Endothelial cell of umbilical vein (primary cell): ENCODE measurements at regions not wholly inside any gene's neighbourhood (a gene's known extent, or its start where the extent isn't known, plus 50 kb on each side); places are given as distances from the start of the nearest gene placed in this dataset.

Experiments used
- BruUV-seq: library from RNA; stranded (reverse); fragments of 400-500 nt; replicated peaks from 2 replicates; lab custom pipeline; 2021; lab: Mats Ljungman, UMichigan
- CTCF ChIA-PET: fragments of 300-600, 350-600 bp; sonication (Branson Sonifier 250); formaldehyde crosslinking; loops from one replicate; lab custom pipeline; 2021; ENCODE audit warnings: antibody characterized with exemption, inconsistent platforms; lab: Charles Lee
- POLR2A ChIA-PET: fragments of 300-600, 350-600 bp; sonication (Branson Sonifier 250); formaldehyde crosslinking; loops from one replicate; lab custom pipeline; 2021; ENCODE audit warnings: antibody characterized with exemption, inconsistent platforms; lab: Charles Lee
- DNase-seq: peaks from one replicate; pipeline ENCODE4 v3.0.0-alpha.2; 2011; ENCODE audit warnings: low read depth, low spot score
- FAIRE-seq: peaks from 2 replicates; lab custom pipeline; 2011; peaks lifted over from hg19 to GRCh38; lab: Jason Lieb, UNC
- H2AFZ ChIP-seq: 2 replicates; pipeline ENCODE4 v1.6.0; 2012; ENCODE audit warnings: low read depth, low read length, control low read depth, inconsistent platforms
- H3K27ac ChIP-seq: 2 replicates; pipeline ENCODE4 v1.5.1; 2011; ENCODE audit warnings: low read depth, mild to moderate bottlenecking, control low read depth, low read length, moderate library complexity; ENCODE audit not compliant: insufficient read depth
- H3K27me3 ChIP-seq, 2 experiments: 2 replicates each; pipeline versions ENCODE4 v1.6.0 to v1.6.1; 2011; ENCODE audit warnings: low read length in 2 of 2, mixed read lengths in 1 of 2; ENCODE audit not compliant: control insufficient read depth in 2 of 2, insufficient read depth in 2 of 2
- H3K36me3 ChIP-seq, 2 experiments: 2 replicates in 1 of 2; 3 replicates in 1 of 2; pipeline ENCODE4 v1.5.1; 2011; ENCODE audit warnings: low read length in 2 of 2, mild to moderate bottlenecking in 1 of 2, moderate library complexity in 1 of 2; ENCODE audit not compliant: control insufficient read depth in 2 of 2, insufficient read depth in 2 of 2; ENCODE audit errors: extremely low read depth in 1 of 2
- H3K4me1 ChIP-seq: 3 replicates; pipeline ENCODE4 v1.5.1; 2011; ENCODE audit warnings: mild to moderate bottlenecking, low read length; ENCODE audit not compliant: control insufficient read depth, insufficient read depth; ENCODE audit errors: extremely low read depth
- H3K4me2 ChIP-seq: 2 replicates; pipeline ENCODE4 v1.6.1; 2011; ENCODE audit warnings: low read length, control low read depth, mixed read lengths; ENCODE audit not compliant: insufficient read depth
- H3K4me3 ChIP-seq, 3 experiments: fragments of 200-600 bp in 1 of 3; sonication (generic), shearing (Covaris generic) in 1 of 3; replicated peaks in 1 of 3; 2 replicates each; pipeline ENCODE4 v1.5.1; 2011 to 2016; ENCODE audit warnings: control low read depth in 3 of 3, low read length in 3 of 3, mild to moderate bottlenecking in 2 of 3, inconsistent platforms in 1 of 3, low read depth in 1 of 3, moderate library complexity in 1 of 3; ENCODE audit not compliant: insufficient read depth in 1 of 3
- H3K79me2 ChIP-seq: 2 replicates; pipeline ENCODE4 v1.6.0; 2012; ENCODE audit warnings: low read length, inconsistent platforms; ENCODE audit not compliant: control insufficient read depth, insufficient read depth
- H3K9ac ChIP-seq: replicated peaks from 2 replicates; pipeline ENCODE3; 2011; ENCODE audit warnings: low read length, control low read depth; ENCODE audit not compliant: insufficient read depth; ENCODE audit errors: extremely low read depth
- H3K9me1 ChIP-seq: replicated peaks from 3 replicates; pipeline ENCODE4 v1.6.0; 2011; ENCODE audit warnings: mild to moderate bottlenecking, low read length; ENCODE audit not compliant: control insufficient read depth, insufficient read depth; ENCODE audit errors: extremely low read depth
- H3K9me3 ChIP-seq: replicated peaks from 2 replicates; pipeline ENCODE4 v1.5.1; 2012; ENCODE audit warnings: low read length, inconsistent platforms; ENCODE audit not compliant: control insufficient read depth, insufficient read depth
- H4K20me1 ChIP-seq: replicated peaks from 2 replicates; pipeline ENCODE3; 2011; ENCODE audit warnings: mild to moderate bottlenecking, low read length; ENCODE audit not compliant: control insufficient read depth, insufficient read depth; ENCODE audit errors: extremely low read depth
- EZH2 ChIP-seq: IDR thresholded peaks from 2 replicates; pipeline ENCODE4 v1.6.1; 2012; ENCODE audit warnings: borderline replicate concordance, low read depth, mild to moderate bottlenecking, moderate library complexity, low read length, inconsistent platforms; ENCODE audit not compliant: severe bottlenecking
- FOS ChIP-seq: IDR thresholded peaks from 2 replicates; pipeline ENCODE4 v1.6.1; 2011; ENCODE audit warnings: mild to moderate bottlenecking, low read length, moderate library complexity, borderline replicate concordance; ENCODE audit not compliant: insufficient read depth
- GATA2 ChIP-seq: IDR thresholded peaks from 2 replicates; pipeline ENCODE4 v1.7.0; 2011; ENCODE audit warnings: low read depth, mild to moderate bottlenecking, moderate library complexity, mixed read lengths, low read length; ENCODE audit not compliant: insufficient read length, insufficient read depth
- JUN ChIP-seq: IDR thresholded peaks from 2 replicates; pipeline ENCODE4 v1.6.1; 2011; ENCODE audit warnings: borderline replicate concordance, low read depth; ENCODE audit not compliant: insufficient read length, insufficient read depth
- MYC ChIP-seq: IDR thresholded peaks from one replicate; pipeline ENCODE4 v1.6.1; 2011; ENCODE audit warnings: mild to moderate bottlenecking, low read depth, low read length
- POLR2A ChIP-seq: IDR thresholded peaks from 2 replicates; pipeline ENCODE4 v1.6.1; 2012; ENCODE audit warnings: low read depth, mild to moderate bottlenecking, control low read depth, low read length
- dilution Hi-C: fragments of 300-500 bp; cut with MboI; formaldehyde crosslinking; loops from one replicate; pipeline ENCODE4 v1.15.0; 2019; ENCODE audit warnings: low sequenced_read_pairs; ENCODE audit not compliant: extremely low pct_ligation_motif_present
- intact Hi-C: fragments of 100-400 bp; cut with micrococcal nuclease; formaldehyde crosslinking; loops from one replicate; pipeline ENCODE4 v1.10.0; 2022
- TF ChIP-seq, protein P1 (sequence below), 2 donors: IDR thresholded peaks; 1 replicate in 1 of 2; 2 replicates in 1 of 2; pipeline ENCODE4 v1.5.1; 2011; ENCODE audit warnings: low read length in 2 of 2, mild to moderate bottlenecking in 2 of 2, moderate library complexity in 2 of 2, control low read depth in 1 of 2, inconsistent platforms in 1 of 2, low read depth in 1 of 2; ENCODE audit not compliant: insufficient read depth in 1 of 2; ENCODE audit errors: extremely low read depth in 1 of 2
- TF ChIP-seq, protein P2 (sequence below): IDR thresholded peaks from 2 replicates; pipeline ENCODE4 v1.6.1; 2011; ENCODE audit not compliant: insufficient read depth, insufficient read length

DNA sequence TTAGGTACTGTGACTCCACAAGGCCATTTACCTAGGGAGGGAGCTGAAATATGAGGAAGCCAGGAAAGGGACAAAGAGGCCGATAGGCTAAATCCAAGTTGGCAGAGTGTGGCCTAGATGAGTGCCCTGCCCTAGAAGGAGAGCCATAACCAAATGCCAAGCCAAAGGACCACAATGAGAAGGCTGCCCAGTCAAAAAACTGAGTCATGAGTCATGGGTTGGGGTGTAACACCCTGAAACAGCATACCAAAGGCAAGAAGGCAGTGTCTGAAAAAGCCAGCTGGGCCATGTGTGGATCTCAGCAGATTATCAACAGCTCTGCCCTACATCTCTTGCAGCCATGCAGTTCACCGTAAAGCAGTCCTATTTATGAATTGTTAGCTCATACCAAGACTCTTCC, 171.7 kb downstream of the PHLDA1 start:
- H3K4me3 ChIP-seq: no peak overlapping the region
- ChIA-PET POLR2A (no interaction called here), CTCF (interaction anchor here (0.5 to 1.0 kb wide), 3 partner anchors 7 to 75 kb away, joined by 3 read pairs; no protein-coding TSS in a partner anchor)
- no TSS peak for BruUV-seq
- dilution Hi-C loops (no loop called here), intact Hi-C loops (loop anchor here (5.0 kb wide), 1 partner anchor 298 kb away; no protein-coding TSS in a partner anchor)
- TF ChIP-seq MYC: no peak
- no peak for TF ChIP-seq FOS
- TF ChIP-seq, protein P1, sequence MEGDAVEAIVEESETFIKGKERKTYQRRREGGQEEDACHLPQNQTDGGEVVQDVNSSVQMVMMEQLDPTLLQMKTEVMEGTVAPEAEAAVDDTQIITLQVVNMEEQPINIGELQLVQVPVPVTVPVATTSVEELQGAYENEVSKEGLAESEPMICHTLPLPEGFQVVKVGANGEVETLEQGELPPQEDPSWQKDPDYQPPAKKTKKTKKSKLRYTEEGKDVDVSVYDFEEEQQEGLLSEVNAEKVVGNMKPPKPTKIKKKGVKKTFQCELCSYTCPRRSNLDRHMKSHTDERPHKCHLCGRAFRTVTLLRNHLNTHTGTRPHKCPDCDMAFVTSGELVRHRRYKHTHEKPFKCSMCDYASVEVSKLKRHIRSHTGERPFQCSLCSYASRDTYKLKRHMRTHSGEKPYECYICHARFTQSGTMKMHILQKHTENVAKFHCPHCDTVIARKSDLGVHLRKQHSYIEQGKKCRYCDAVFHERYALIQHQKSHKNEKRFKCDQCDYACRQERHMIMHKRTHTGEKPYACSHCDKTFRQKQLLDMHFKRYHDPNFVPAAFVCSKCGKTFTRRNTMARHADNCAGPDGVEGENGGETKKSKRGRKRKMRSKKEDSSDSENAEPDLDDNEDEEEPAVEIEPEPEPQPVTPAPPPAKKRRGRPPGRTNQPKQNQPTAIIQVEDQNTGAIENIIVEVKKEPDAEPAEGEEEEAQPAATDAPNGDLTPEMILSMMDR (IDR thresholded peaks at IDR 0.05; ENCODE audit: extremely low read depth in 1 of 2, insufficient read depth in 1 of 2, low read depth in 1 of 2, low read length in 2 of 2): no peak
- no peak for TF ChIP-seq JUN
- no peak for TF ChIP-seq EZH2
- no peaks in the 10 kb centered on the region for H3K27me3 ChIP-seq
- H3K9ac ChIP-seq: no peak overlapping the region
- H3K4me1 ChIP-seq: peaks cover 28% of the 10 kb centered on the region
- H3K36me3 ChIP-seq: no peaks in the 10 kb centered on the region
- FAIRE-seq: no peak
- H2AFZ ChIP-seq: no peak overlapping the region
- H3K27ac ChIP-seq: no peak overlapping the region
- no peaks in the 10 kb centered on the region for H3K9me1 ChIP-seq
- H3K9me3 ChIP-seq: no peaks in the 10 kb centered on the region
- no peak for DNase-seq
- no peaks in the 10 kb centered on the region for H3K79me2 ChIP-seq
- H3K4me2 ChIP-seq: no peak overlapping the region
- no peaks in the 10 kb centered on the region for H4K20me1 ChIP-seq

DNA sequence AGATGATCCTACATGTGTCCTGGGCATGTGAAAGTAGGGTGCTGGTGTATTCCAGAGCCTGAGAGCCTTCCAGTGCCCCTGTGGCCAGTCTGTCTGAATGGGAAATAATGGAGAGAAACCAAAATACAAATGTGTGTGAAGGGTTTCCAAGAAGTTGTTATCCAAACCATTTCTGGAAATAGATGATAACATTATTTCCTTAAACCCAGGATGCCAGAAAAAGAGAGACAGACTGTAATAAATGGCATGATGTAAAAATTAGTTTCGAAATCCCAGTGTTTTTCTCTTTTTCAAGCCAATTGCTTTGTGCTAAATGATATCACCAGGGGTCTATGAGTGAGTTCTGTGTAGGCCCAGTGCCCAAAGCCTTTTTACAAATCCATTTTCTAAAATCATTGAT, 175.3 kb downstream of the PHLDA1 start:
- no peaks in the 10 kb centered on the region for H3K9me1 ChIP-seq
- FAIRE-seq (no peak), DNase-seq (no peak)
- dilution Hi-C loops: no loop called here
- H3K36me3 ChIP-seq: no peaks in the 10 kb centered on the region
- no peaks in the 10 kb centered on the region for H4K20me1 ChIP-seq
- H3K9ac ChIP-seq: no peak overlapping the region
- H3K9me3 ChIP-seq: no peaks in the 10 kb centered on the region
- no peak overlapping the region for H3K27ac ChIP-seq
- no peaks in the 10 kb centered on the region for H3K79me2 ChIP-seq
- TF ChIP-seq, protein P1 (IDR thresholded peaks at IDR 0.05; ENCODE audit: extremely low read depth in 1 of 2, insufficient read depth in 1 of 2, low read depth in 1 of 2, low read length in 2 of 2): no peak
- TF ChIP-seq EZH2 (no peak), MYC (no peak), POLR2A (no peak), GATA2 (no peak)
- TF ChIP-seq, protein P2, sequence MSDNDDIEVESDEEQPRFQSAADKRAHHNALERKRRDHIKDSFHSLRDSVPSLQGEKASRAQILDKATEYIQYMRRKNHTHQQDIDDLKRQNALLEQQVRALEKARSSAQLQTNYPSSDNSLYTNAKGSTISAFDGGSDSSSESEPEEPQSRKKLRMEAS: no peak
- intact Hi-C loops: no loop called here
- no peaks in the 10 kb centered on the region for H3K27me3 ChIP-seq
- POLR2A ChIA-PET: no interaction called here
- H3K4me1 ChIP-seq: no peaks in the 10 kb centered on the region
- no peak overlapping the region for H3K4me3 ChIP-seq
- H3K4me2 ChIP-seq: no peak overlapping the region
- H2AFZ ChIP-seq: no peak overlapping the region
- no TSS peak for BruUV-seq
- CTCF ChIA-PET: interaction anchor here (1.1 kb wide), 1 partner anchor 8 kb away, joined by 6 read pairs; no protein-coding TSS in a partner anchor
